SU-DHL-6 (cell line): ENCODE measurements at regions not wholly inside any gene's neighbourhood (a gene's known extent, or its start where the extent isn't known, plus 50 kb on each side); places are given as distances from the start of the nearest gene placed in this dataset.

Experiments
- EZH2phosphoT487 ChIP-seq: fragments of 200-600 bp; sonication (generic), shearing (Covaris generic); conservative IDR thresholded peaks from 2 replicates; pipeline ENCODE4 v1.6.1; 2018; ENCODE audit warnings: mild to moderate bottlenecking, antibody characterized with exemption, low read length, moderate library complexity, mixed read lengths
- TF ChIP-seq, protein P1 (sequence below): fragments of 200-600 bp; sonication (generic); IDR thresholded peaks from one replicate; pipeline ENCODE4 v1.5.1; 2017; ENCODE audit warnings: antibody characterized with exemption, mild to moderate bottlenecking, low read length, moderate library complexity; ENCODE audit not compliant: insufficient read depth, poor library complexity, severe bottlenecking

- TF ChIP-seq, protein P1, sequence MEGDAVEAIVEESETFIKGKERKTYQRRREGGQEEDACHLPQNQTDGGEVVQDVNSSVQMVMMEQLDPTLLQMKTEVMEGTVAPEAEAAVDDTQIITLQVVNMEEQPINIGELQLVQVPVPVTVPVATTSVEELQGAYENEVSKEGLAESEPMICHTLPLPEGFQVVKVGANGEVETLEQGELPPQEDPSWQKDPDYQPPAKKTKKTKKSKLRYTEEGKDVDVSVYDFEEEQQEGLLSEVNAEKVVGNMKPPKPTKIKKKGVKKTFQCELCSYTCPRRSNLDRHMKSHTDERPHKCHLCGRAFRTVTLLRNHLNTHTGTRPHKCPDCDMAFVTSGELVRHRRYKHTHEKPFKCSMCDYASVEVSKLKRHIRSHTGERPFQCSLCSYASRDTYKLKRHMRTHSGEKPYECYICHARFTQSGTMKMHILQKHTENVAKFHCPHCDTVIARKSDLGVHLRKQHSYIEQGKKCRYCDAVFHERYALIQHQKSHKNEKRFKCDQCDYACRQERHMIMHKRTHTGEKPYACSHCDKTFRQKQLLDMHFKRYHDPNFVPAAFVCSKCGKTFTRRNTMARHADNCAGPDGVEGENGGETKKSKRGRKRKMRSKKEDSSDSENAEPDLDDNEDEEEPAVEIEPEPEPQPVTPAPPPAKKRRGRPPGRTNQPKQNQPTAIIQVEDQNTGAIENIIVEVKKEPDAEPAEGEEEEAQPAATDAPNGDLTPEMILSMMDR, result no peak
- no peak for TF ChIP-seq EZH2phosphoT487
These were observed 203.0 kb downstream of the KCTD12 start for GRCh38 chr13:76683168-76683567.
